Lower lobe of right lung (tissue), 2 donors: ENCODE measurements at regions not wholly inside any gene's neighbourhood (a gene's known extent, or its start where the extent isn't known, plus 50 kb on each side); places are given as distances from the start of the nearest gene placed in this dataset.

Experiments
- ATAC-seq, 2 donors: fragments of 200-7000 bp; cut with Tn5 transposase; one replicate each; pipeline ENCODE4 v1.9.1; 2020 to 2022; ENCODE audit warnings: mild to moderate bottlenecking in 2 of 2, moderate library complexity in 2 of 2
- DNase-seq: peaks from one replicate; pipeline ENCODE4 v3.0.0-alpha.2; 2020
- H3K27ac ChIP-seq: fragments of 200-600 bp; one replicate; pipeline ENCODE4 v1.8.0; 2022
- H3K27me3 ChIP-seq: fragments of 200-600 bp; one replicate; pipeline ENCODE4 v1.8.0; 2022; ENCODE audit warnings: low read depth
- H3K36me3 ChIP-seq: fragments of 200-600 bp; one replicate; pipeline ENCODE4 v1.8.0; 2022; ENCODE audit warnings: mild to moderate bottlenecking
- H3K4me1 ChIP-seq: fragments of 200-600 bp; one replicate; pipeline ENCODE4 v1.8.0; 2022
- H3K4me3 ChIP-seq: fragments of 200-600 bp; one replicate; pipeline ENCODE4 v1.8.0; 2022; ENCODE audit warnings: mild to moderate bottlenecking
- H3K9me3 ChIP-seq: fragments of 200-600 bp; one replicate; pipeline ENCODE4 v1.8.0; 2022
- CTCF ChIP-seq: fragments of 200-600 bp; IDR thresholded peaks from one replicate; pipeline ENCODE4 v1.8.0; 2022; ENCODE audit warnings: antibody characterized with exemption, mild to moderate bottlenecking
- intact Hi-C: fragments of 100-400 bp; cut with DNase I; formaldehyde crosslinking; loops from one replicate; pipeline ENCODE4 v1.11.0; 2022
- donor health status: DM: no; HTN: yes; CAD: no; lungs with severe emphysema.

DNA sequence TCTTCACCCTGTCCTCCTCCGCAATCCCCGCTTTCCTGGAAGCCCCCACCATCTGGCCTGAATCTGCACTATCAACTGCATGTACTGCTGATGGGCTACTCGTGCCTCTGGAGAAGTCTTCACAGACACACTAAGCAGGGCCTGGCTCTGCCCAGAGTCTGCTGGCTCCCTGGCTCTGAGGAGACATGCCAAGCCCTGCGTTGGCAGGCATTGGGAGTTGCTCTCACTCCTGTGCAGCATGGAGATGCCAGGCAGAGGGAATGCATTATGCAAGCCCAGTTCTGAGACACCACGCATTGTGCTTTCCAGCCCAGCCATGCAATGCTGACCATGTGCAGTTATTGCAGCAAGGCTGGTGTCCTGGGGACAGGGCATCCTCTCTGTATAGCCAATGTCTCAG is 314.6 kb downstream of the CXCL12 start:
- Histone ChIP-seq H3K27ac (no peak overlapping the region), H3K4me1 (peaks cover 6% of the 10 kb centered on the region), H3K9me3 (no peaks in the 10 kb centered on the region), H3K36me3 (no peaks in the 10 kb centered on the region), H3K4me3 (no peak overlapping the region), H3K27me3 (no peaks in the 10 kb centered on the region)
- ATAC-seq = no peak
- intact Hi-C loops = no loop called here
- no peak for TF ChIP-seq CTCF
- DNase-seq = no peak

GRCh38 chr10:44069573-44069972 is 315.3 kb downstream of the CXCL12 start:
- no peak overlapping the region for H3K4me3 ChIP-seq
- H3K9me3 ChIP-seq = no peaks in the 10 kb centered on the region
- no peaks in the 10 kb centered on the region for H3K36me3 ChIP-seq
- no peak overlapping the region for H3K27ac ChIP-seq
- no peaks in the 10 kb centered on the region for H3K27me3 ChIP-seq
- intact Hi-C loops = no loop called here
- DNase-seq = no peak
- ATAC-seq = no peak
- no peak for TF ChIP-seq CTCF
- H3K4me1 ChIP-seq = peaks cover 8% of the 10 kb centered on the region

GRCh38 chr10:44068716-44069482 is 316.0 kb downstream of the CXCL12 start:
- DNase-seq (no peak), ATAC-seq (no peak)
- no peak for TF ChIP-seq CTCF
- Histone ChIP-seq H3K4me3 (no peak overlapping the region), H3K4me1 (peaks cover 8% of the 10 kb centered on the region), H3K27me3 (no peaks in the 10 kb centered on the region), H3K27ac (no peak overlapping the region), H3K9me3 (no peaks in the 10 kb centered on the region), H3K36me3 (no peaks in the 10 kb centered on the region)
- intact Hi-C loops = no loop called here

DNA sequence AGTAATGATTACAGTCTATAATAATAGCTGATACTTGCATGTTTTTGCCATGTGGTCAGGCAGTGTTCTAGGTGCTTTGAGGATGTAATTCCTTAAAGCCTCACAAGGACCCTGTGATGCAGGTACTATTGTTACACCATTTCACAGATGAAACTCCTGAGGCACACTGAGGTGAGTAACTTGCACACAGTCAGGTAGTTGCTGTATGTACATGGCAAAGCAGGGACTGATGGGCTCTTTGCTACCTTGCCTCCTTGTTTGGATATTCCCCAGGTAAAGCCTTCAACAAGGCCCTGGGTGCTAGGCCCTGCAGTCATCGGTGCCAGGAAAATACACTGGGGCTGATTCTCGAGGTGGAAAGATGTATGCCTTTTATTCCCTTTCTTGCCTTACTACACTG is 317.5 kb downstream of the CXCL12 start:
- H3K27me3 ChIP-seq = no peaks in the 10 kb centered on the region
- DNase-seq (no peak), ATAC-seq (no peak)
- TF ChIP-seq CTCF = no peak
- no peaks in the 10 kb centered on the region for H3K9me3 ChIP-seq
- intact Hi-C loops = no loop called here
- H3K4me1 ChIP-seq = peaks cover 8% of the 10 kb centered on the region
- no peak overlapping the region for H3K27ac ChIP-seq
- no peaks in the 10 kb centered on the region for H3K36me3 ChIP-seq
- no peak overlapping the region for H3K4me3 ChIP-seq

DNA sequence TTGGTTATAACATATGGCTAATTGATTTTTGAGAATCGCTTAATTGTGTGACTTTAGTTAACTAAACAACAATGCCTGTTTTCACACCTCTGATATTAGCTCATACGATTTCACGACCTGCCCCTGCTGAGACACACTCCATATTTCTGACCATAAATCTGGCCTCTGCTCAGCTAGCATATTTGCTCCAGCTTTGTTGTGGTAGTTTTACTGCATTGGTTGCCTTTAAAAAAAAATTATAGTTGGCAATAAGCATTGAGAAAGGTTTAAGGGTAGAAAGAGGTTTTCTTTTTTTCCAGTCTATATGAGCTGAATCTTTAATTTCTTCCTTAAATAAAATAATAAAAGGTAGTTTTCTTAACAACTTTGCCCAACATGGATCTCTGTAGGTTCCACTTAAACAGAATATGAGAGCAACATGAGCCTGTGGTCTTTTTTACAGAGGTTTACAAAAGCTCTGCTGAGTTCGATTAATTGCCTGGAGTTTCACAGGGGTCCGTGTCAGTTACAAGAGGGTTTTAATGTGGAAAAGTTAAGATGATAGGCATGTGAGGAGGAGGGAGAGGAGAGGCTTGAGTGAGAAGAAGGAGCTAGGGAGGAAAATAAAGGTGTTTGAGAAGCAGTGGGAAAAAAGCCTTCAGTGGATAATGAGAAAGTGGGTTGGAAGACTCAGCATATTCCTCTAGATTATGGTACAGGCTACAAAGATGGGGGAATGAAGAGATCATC is 318.2 kb downstream of the CXCL12 start:
- DNase-seq (no peak), ATAC-seq (no peak)
- Histone ChIP-seq H3K27me3 (no peaks in the 10 kb centered on the region), H3K4me3 (no peak overlapping the region), H3K27ac (no peak overlapping the region), H3K9me3 (no peaks in the 10 kb centered on the region), H3K36me3 (no peaks in the 10 kb centered on the region), H3K4me1 (peaks cover 8% of the 10 kb centered on the region)
- no peak for TF ChIP-seq CTCF
- intact Hi-C loops = no loop called here
